Mesendoderm (in vitro differentiated cells): ENCODE measurements at regions not wholly inside any gene's neighbourhood (a gene's known extent, or its start where the extent isn't known, plus 50 kb on each side); places are given as distances from the start of the nearest gene placed in this dataset.

ENCODE experiments used
- DNase-seq: peaks from one replicate; pipeline ENCODE4 v3.0.0; 2013
- H2AK5ac ChIP-seq: 2 replicates; pipeline ENCODE4 v1.6.1; 2013; ENCODE audit warnings: low read length, inconsistent platforms
- H2BK120ac ChIP-seq: 2 replicates; pipeline ENCODE4 v1.6.1; 2013; ENCODE audit warnings: low read depth, mild to moderate bottlenecking, low read length, moderate library complexity, mixed read lengths
- H2BK15ac ChIP-seq: replicated peaks from 2 replicates; pipeline ENCODE4 v1.6.1; 2013; ENCODE audit warnings: low read depth, mild to moderate bottlenecking, moderate library complexity
- H2BK5ac ChIP-seq: 2 replicates; pipeline ENCODE4 v1.6.1; 2013; ENCODE audit warnings: low read length, inconsistent platforms
- H3K18ac ChIP-seq: 2 replicates; pipeline ENCODE4 v1.6.1; 2013; ENCODE audit warnings: mild to moderate bottlenecking, low read length, mixed read lengths
- H3K23ac ChIP-seq: one replicate; pipeline ENCODE4 v1.6.1; 2013; ENCODE audit warnings: low read length
- H3K27ac ChIP-seq: 2 replicates; pipeline ENCODE4 v1.5.1; 2013; ENCODE audit warnings: low read depth, mild to moderate bottlenecking, inconsistent platforms, low read length, moderate library complexity
- H3K27me3 ChIP-seq: 2 replicates; pipeline ENCODE4 v1.6.1; 2013; ENCODE audit warnings: low read length, control low read depth, mild to moderate bottlenecking, inconsistent platforms; ENCODE audit not compliant: insufficient read depth, poor library complexity
- H3K36me3 ChIP-seq: 2 replicates; pipeline ENCODE4 v1.6.1; 2013; ENCODE audit warnings: low read length, inconsistent platforms; ENCODE audit not compliant: control insufficient read depth, insufficient read depth
- H3K4ac ChIP-seq: one replicate; pipeline ENCODE4 v1.6.1; 2013; ENCODE audit warnings: low read depth, mild to moderate bottlenecking, low read length, moderate library complexity
- H3K4me1 ChIP-seq: 2 replicates; pipeline ENCODE4 v1.6.1; 2013; ENCODE audit warnings: low read depth, low read length, inconsistent platforms; ENCODE audit not compliant: control insufficient read depth
- H3K4me2 ChIP-seq: 2 replicates; pipeline ENCODE4 v1.6.1; 2013; ENCODE audit warnings: low read length
- H3K4me3 ChIP-seq: 2 replicates; pipeline ENCODE4 v1.5.1; 2013; ENCODE audit warnings: mild to moderate bottlenecking, low read length
- H3K56ac ChIP-seq: one replicate; pipeline ENCODE4 v1.6.1; 2013; ENCODE audit warnings: low read length
- H3K79me1 ChIP-seq: 2 replicates; pipeline ENCODE4 v1.6.1; 2013; ENCODE audit warnings: low read length, inconsistent platforms
- H3K79me2 ChIP-seq: 2 replicates; pipeline ENCODE4 v1.6.1; 2013; ENCODE audit warnings: mild to moderate bottlenecking, low read length; ENCODE audit not compliant: control insufficient read depth, insufficient read depth
- H3K9ac ChIP-seq: 2 replicates; pipeline ENCODE4 v1.6.1; 2013; ENCODE audit warnings: low read length, inconsistent platforms
- H4K5ac ChIP-seq: one replicate; pipeline ENCODE4 v1.6.1; 2013; ENCODE audit warnings: low read length
- H4K8ac ChIP-seq: one replicate; pipeline ENCODE4 v1.6.1; 2013; ENCODE audit warnings: low read depth, mild to moderate bottlenecking, control low read depth, low read length, moderate library complexity
- WGBS: extraction: QIAGEN DNeasy Blood & Tissue Kit; methylation state at CpG from one replicate; pipeline ENCODE4 v1.1.7; 2013; ENCODE audit warnings: low lambda C conversion rate, missing lambda C conversion rate; ENCODE audit not compliant: insufficient coverage; ENCODE audit errors: extremely low coverage; 5-methylcytosine and 5-hydroxymethylcytosine counted together

- Histone ChIP-seq H3K18ac (no peak overlapping the region), H4K5ac (no peak overlapping the region), H2AK5ac (no peak overlapping the region), H2BK15ac (no peak overlapping the region), H3K27ac (no peak overlapping the region), H3K27me3 (no peaks in the 10 kb centered on the region), H3K4me1 (no peaks in the 10 kb centered on the region), H2BK120ac (no peak overlapping the region), H3K4ac (no peak overlapping the region), H3K36me3 (no peaks in the 10 kb centered on the region), H3K56ac (no peak overlapping the region), H3K4me3 (no peak overlapping the region), H3K9ac (no peak overlapping the region), H3K79me2 (no peaks in the 10 kb centered on the region), H3K23ac (no peak overlapping the region), H3K79me1 (no peaks in the 10 kb centered on the region), H2BK5ac (no peak overlapping the region), H3K4me2 (no peak overlapping the region), H4K8ac (no peak overlapping the region)
- no CpG with 5 or more reads among the region's 4 CpGs for WGBS
- DNase-seq, result no peak
These were observed 347.9 kb upstream of the TSHZ2 start for GRCh38 chr20:52624281-52624680.

GRCh38 chr20:52622081-52622480 lies 350.1 kb upstream of the TSHZ2 start:
- H2AK5ac ChIP-seq, result no peak overlapping the region
- peak; percentile 19 for DNase-seq
- H3K9ac ChIP-seq, result no peak overlapping the region
- H3K27me3 ChIP-seq, result no peaks in the 10 kb centered on the region
- H2BK120ac ChIP-seq, result no peak overlapping the region
- H3K79me2 ChIP-seq, result no peaks in the 10 kb centered on the region
- no peaks in the 10 kb centered on the region for H3K36me3 ChIP-seq
- H3K4ac ChIP-seq, result no peak overlapping the region
- no peak overlapping the region for H4K5ac ChIP-seq
- no peak overlapping the region for H4K8ac ChIP-seq
- no peak overlapping the region for H3K56ac ChIP-seq
- no peak overlapping the region for H3K27ac ChIP-seq
- H3K18ac ChIP-seq, result no peak overlapping the region
- no peak overlapping the region for H3K23ac ChIP-seq
- no peak overlapping the region for H3K4me3 ChIP-seq
- H3K4me1 ChIP-seq, result no peaks in the 10 kb centered on the region
- H2BK15ac ChIP-seq, result no peak overlapping the region
- H2BK5ac ChIP-seq, result no peak overlapping the region
- H3K79me1 ChIP-seq, result no peaks in the 10 kb centered on the region
- H3K4me2 ChIP-seq, result no peak overlapping the region

GRCh38 chr20:52621401-52621800 lies 350.8 kb upstream of the TSHZ2 start:
- no peaks in the 10 kb centered on the region for H3K4me1 ChIP-seq
- H3K9ac ChIP-seq, result no peak overlapping the region
- H3K23ac ChIP-seq, result no peak overlapping the region
- H3K36me3 ChIP-seq, result no peaks in the 10 kb centered on the region
- H2AK5ac ChIP-seq, result no peak overlapping the region
- H2BK15ac ChIP-seq, result no peak overlapping the region
- H3K4me2 ChIP-seq, result no peak overlapping the region
- H3K79me2 ChIP-seq, result no peaks in the 10 kb centered on the region
- H3K79me1 ChIP-seq, result no peaks in the 10 kb centered on the region
- H3K27ac ChIP-seq, result no peak overlapping the region
- no peak overlapping the region for H4K8ac ChIP-seq
- no peak overlapping the region for H3K4ac ChIP-seq
- H3K27me3 ChIP-seq, result no peaks in the 10 kb centered on the region
- H2BK5ac ChIP-seq, result no peak overlapping the region
- H4K5ac ChIP-seq, result no peak overlapping the region
- no CpG with 5 or more reads among the region's 2 CpGs for WGBS
- no peak overlapping the region for H3K4me3 ChIP-seq
- H2BK120ac ChIP-seq, result no peak overlapping the region
- DNase-seq, result no peak
- no peak overlapping the region for H3K56ac ChIP-seq
- no peak overlapping the region for H3K18ac ChIP-seq

GRCh38 chr20:52619671-52620070 lies 352.5 kb upstream of the TSHZ2 start:
- H3K4me1 ChIP-seq, result no peaks in the 10 kb centered on the region
- no peak for DNase-seq
- H2BK120ac ChIP-seq, result no peak overlapping the region
- no peak overlapping the region for H3K18ac ChIP-seq
- H3K27me3 ChIP-seq, result no peaks in the 10 kb centered on the region
- no peak overlapping the region for H3K56ac ChIP-seq
- no peak overlapping the region for H2BK5ac ChIP-seq
- H3K4me2 ChIP-seq, result no peak overlapping the region
- no peaks in the 10 kb centered on the region for H3K36me3 ChIP-seq
- H4K8ac ChIP-seq, result no peak overlapping the region
- H2AK5ac ChIP-seq, result no peak overlapping the region
- no peak overlapping the region for H3K23ac ChIP-seq
- H3K79me2 ChIP-seq, result no peaks in the 10 kb centered on the region
- no peak overlapping the region for H4K5ac ChIP-seq
- no peaks in the 10 kb centered on the region for H3K79me1 ChIP-seq
- WGBS, result no CpG with 5 or more reads among the region's 3 CpGs
- H3K9ac ChIP-seq, result no peak overlapping the region
- no peak overlapping the region for H2BK15ac ChIP-seq
- no peak overlapping the region for H3K4ac ChIP-seq
- H3K27ac ChIP-seq, result no peak overlapping the region
- H3K4me3 ChIP-seq, result no peak overlapping the region

GRCh38 chr20:52619101-52619500 lies 353.1 kb upstream of the TSHZ2 start:
- Histone ChIP-seq H3K9ac (no peak overlapping the region), H3K4ac (no peak overlapping the region), H3K36me3 (no peaks in the 10 kb centered on the region), H3K23ac (no peak overlapping the region), H3K79me1 (no peaks in the 10 kb centered on the region), H2BK120ac (no peak overlapping the region), H3K27ac (no peak overlapping the region), H3K56ac (no peak overlapping the region), H2AK5ac (no peak overlapping the region), H3K4me3 (no peak overlapping the region), H3K79me2 (no peaks in the 10 kb centered on the region), H3K4me1 (no peaks in the 10 kb centered on the region), H3K4me2 (no peak overlapping the region), H3K18ac (no peak overlapping the region), H3K27me3 (no peaks in the 10 kb centered on the region), H2BK5ac (no peak overlapping the region), H2BK15ac (no peak overlapping the region), H4K5ac (no peak overlapping the region), H4K8ac (no peak overlapping the region)
- no peak for DNase-seq
- no CpG with 5 or more reads among the region's 5 CpGs for WGBS

GRCh38 chr20:52616629-52617028 lies 355.5 kb upstream of the TSHZ2 start:
- Histone ChIP-seq H3K9ac (no peak overlapping the region), H3K27ac (no peak overlapping the region), H3K18ac (no peak overlapping the region), H3K79me2 (no peaks in the 10 kb centered on the region), H3K4ac (no peak overlapping the region), H3K79me1 (no peaks in the 10 kb centered on the region), H2BK5ac (no peak overlapping the region), H4K5ac (no peak overlapping the region), H3K27me3 (no peaks in the 10 kb centered on the region), H3K36me3 (no peaks in the 10 kb centered on the region), H3K4me3 (no peak overlapping the region), H2AK5ac (no peak overlapping the region), H3K23ac (no peak overlapping the region), H3K4me1 (no peaks in the 10 kb centered on the region), H3K4me2 (no peak overlapping the region), H2BK15ac (no peak overlapping the region), H4K8ac (no peak overlapping the region), H3K56ac (no peak overlapping the region), H2BK120ac (no peak overlapping the region)
- no CpG with 5 or more reads among the region's 3 CpGs for WGBS
- no peak for DNase-seq
